Colonic mucosa (tissue), 4 donors: ENCODE measurements at regions not wholly inside any gene's neighbourhood (a gene's known extent, or its start where the extent isn't known, plus 50 kb on each side); places are given as distances from the start of the nearest gene placed in this dataset.

Experiments used
- DNase-seq: peaks from one replicate; pipeline ENCODE4 v3.0.0-alpha.2; 2020
- H3K27ac ChIP-seq: fragments of 200-600 bp; one replicate; pipeline ENCODE4 v1.8.0; 2021
- H3K27me3 ChIP-seq: fragments of 200-600 bp; one replicate; pipeline ENCODE4 v1.8.0; 2021
- H3K36me3 ChIP-seq: fragments of 200-600 bp; one replicate; pipeline ENCODE4 v1.8.0; 2021
- H3K4me1 ChIP-seq: fragments of 200-600 bp; one replicate; pipeline ENCODE4 v1.8.0; 2021; ENCODE audit warnings: mild to moderate bottlenecking
- H3K4me3 ChIP-seq: fragments of 200-600 bp; one replicate; pipeline ENCODE4 v1.8.0; 2021
- H3K9ac ChIP-seq, 2 donors: one replicate each; pipeline ENCODE4 v1.7.0; 2013; ENCODE audit warnings: control low read depth in 2 of 2, low read depth in 2 of 2, low read length in 2 of 2
- H3K9me3 ChIP-seq: fragments of 200-600 bp; one replicate; pipeline ENCODE4 v1.8.0; 2021
- intact Hi-C: fragments of 100-400 bp; cut with DNase I; formaldehyde crosslinking; loops from one replicate; pipeline ENCODE4 v1.14.1; 2022
- TF ChIP-seq, protein P1 (sequence below): fragments of 200-600 bp; IDR thresholded peaks from one replicate; pipeline ENCODE4 v1.8.0; 2022; ENCODE audit warnings: antibody characterized with exemption, mild to moderate bottlenecking
- donor health status: healthy.
- donor health status: DM: no; HTN: no; CAD: no.
- donor health status: DM: no; HTN: no; CAD: no.

DNA sequence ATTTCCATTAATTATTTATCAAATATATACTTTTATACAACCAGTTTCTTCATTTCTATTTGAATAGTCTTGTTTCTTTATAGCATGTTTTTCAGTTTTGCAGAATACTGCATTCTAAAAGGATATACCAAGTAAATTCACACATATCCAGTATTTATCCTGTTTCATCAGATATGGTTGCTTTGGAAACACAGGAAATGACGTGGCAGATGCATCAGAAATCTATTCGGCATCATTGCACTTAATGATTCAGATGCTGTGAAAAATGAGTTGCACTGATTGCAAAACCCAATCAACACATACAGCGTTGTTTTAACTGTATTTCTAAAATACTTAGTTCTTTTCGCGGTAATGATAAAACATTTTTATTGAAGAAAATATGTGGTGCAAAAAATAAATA is 594.9 kb downstream of the CDH26 start:
- no peak overlapping the region for H3K9ac ChIP-seq
- no peaks in the 10 kb centered on the region for H3K4me1 ChIP-seq
- no peaks in the 10 kb centered on the region for H3K9me3 ChIP-seq
- no peaks in the 10 kb centered on the region for H3K36me3 ChIP-seq
- no peak overlapping the region for H3K4me3 ChIP-seq
- TF ChIP-seq, protein P1, sequence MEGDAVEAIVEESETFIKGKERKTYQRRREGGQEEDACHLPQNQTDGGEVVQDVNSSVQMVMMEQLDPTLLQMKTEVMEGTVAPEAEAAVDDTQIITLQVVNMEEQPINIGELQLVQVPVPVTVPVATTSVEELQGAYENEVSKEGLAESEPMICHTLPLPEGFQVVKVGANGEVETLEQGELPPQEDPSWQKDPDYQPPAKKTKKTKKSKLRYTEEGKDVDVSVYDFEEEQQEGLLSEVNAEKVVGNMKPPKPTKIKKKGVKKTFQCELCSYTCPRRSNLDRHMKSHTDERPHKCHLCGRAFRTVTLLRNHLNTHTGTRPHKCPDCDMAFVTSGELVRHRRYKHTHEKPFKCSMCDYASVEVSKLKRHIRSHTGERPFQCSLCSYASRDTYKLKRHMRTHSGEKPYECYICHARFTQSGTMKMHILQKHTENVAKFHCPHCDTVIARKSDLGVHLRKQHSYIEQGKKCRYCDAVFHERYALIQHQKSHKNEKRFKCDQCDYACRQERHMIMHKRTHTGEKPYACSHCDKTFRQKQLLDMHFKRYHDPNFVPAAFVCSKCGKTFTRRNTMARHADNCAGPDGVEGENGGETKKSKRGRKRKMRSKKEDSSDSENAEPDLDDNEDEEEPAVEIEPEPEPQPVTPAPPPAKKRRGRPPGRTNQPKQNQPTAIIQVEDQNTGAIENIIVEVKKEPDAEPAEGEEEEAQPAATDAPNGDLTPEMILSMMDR = no peak
- no peaks in the 10 kb centered on the region for H3K27me3 ChIP-seq
- H3K27ac ChIP-seq = no peak overlapping the region
- intact Hi-C loops = no loop called here
- DNase-seq = no peak

DNA sequence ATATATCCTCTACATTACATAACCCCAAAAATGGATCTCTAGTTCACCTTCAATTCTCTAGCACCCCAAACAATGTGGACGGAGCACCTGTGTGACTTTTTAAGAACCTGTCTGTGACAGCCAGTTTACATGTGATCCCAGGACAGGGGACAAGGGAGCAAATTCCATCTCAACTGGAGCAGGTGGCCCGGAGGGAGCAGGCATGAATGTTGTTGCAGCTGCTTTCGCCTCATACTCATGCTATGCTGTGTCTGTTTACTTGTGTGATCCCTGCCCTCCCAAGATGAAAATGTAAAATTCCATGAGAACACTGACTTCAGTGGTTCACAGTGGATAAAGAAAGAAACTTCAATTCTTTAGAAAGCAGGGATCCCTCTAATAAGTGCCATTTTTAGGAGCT is 600.3 kb downstream of the CDH26 start:
- Histone ChIP-seq H3K9me3 (no peaks in the 10 kb centered on the region), H3K4me1 (no peaks in the 10 kb centered on the region), H3K27ac (no peak overlapping the region), H3K36me3 (no peaks in the 10 kb centered on the region), H3K4me3 (no peak overlapping the region), H3K9ac (no peak overlapping the region), H3K27me3 (no peaks in the 10 kb centered on the region)
- intact Hi-C loops = no loop called here
- TF ChIP-seq, protein P1 = no peak
- DNase-seq = no peak

DNA sequence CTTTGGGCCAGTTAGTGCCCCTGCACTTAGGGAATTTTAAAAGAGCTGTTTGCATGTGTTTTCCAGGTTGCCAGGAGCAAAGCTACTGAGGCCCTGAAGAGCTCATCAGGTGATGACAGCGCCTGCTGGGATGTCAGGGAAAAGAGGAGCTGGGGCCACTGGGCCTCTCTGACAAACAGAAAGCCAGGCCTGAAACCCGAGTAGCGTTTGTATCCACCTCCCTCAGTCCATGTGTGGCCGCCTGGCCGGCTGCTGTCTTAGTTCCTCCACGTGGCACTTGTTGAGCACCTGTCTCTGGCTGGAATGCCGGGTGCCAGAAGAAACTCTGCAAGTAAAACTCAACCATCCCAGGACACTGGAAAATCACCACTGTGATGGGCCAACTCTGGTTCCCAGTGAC is 601.2 kb downstream of the CDH26 start:
- Histone ChIP-seq H3K36me3 (no peaks in the 10 kb centered on the region), H3K9ac (no peak overlapping the region), H3K9me3 (no peaks in the 10 kb centered on the region), H3K4me1 (no peaks in the 10 kb centered on the region), H3K4me3 (no peak overlapping the region), H3K27ac (no peak overlapping the region), H3K27me3 (no peaks in the 10 kb centered on the region)
- intact Hi-C loops = no loop called here
- no peak for DNase-seq
- TF ChIP-seq, protein P1 = no peak

DNA sequence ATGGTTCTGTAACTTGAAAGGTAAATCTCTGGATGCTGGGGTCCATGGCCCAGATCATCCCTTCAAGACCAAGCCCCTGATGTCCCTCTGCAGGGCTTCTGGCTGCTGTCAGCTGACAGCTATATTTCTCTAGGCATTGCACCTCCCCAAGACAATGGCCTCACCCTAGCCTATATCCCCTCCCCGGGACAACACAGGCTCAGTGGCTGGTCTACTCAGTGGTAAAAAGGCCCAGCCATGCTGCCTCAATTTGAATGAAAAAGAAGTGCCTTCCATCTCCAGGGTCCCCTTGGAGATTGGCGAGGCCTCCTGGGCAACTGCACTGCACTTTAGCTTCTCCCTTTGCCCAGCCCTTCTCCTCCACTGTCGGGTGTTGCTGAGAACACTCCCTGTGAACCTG is 602.8 kb downstream of the CDH26 start:
- no peaks in the 10 kb centered on the region for H3K9me3 ChIP-seq
- H3K27ac ChIP-seq = no peak overlapping the region
- DNase-seq = no peak
- no peaks in the 10 kb centered on the region for H3K36me3 ChIP-seq
- H3K4me1 ChIP-seq = no peaks in the 10 kb centered on the region
- H3K4me3 ChIP-seq = no peak overlapping the region
- TF ChIP-seq, protein P1 = no peak
- intact Hi-C loops = no loop called here
- no peaks in the 10 kb centered on the region for H3K27me3 ChIP-seq
- no peak overlapping the region for H3K9ac ChIP-seq

DNA sequence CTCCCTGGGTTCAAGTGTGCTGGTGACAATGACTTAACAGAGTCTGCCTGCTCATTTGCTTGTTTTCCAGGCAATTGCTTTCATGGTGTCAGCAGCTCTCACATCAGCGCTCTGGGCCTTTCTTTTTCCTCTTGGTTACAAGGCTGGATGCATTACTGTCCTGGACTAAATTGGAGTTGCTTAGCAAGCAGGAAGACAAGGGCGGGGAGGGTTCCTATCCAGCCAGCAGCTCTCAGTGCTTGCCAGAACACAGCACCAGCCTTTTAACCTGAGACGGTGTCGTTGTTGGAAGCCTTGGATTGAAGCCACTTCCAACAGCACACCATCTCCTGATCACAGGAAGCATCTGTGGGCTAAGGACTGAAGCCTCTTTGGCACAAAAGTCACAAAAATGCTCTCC is 606.9 kb downstream of the CDH26 start:
- H3K36me3 ChIP-seq = no peaks in the 10 kb centered on the region
- no peaks in the 10 kb centered on the region for H3K4me1 ChIP-seq
- no peak for DNase-seq
- H3K27ac ChIP-seq = no peak overlapping the region
- no peak overlapping the region for H3K4me3 ChIP-seq
- H3K9ac ChIP-seq = no peak overlapping the region
- no peaks in the 10 kb centered on the region for H3K27me3 ChIP-seq
- TF ChIP-seq, protein P1 = no peak
- intact Hi-C loops = no loop called here
- H3K9me3 ChIP-seq = no peaks in the 10 kb centered on the region

DNA sequence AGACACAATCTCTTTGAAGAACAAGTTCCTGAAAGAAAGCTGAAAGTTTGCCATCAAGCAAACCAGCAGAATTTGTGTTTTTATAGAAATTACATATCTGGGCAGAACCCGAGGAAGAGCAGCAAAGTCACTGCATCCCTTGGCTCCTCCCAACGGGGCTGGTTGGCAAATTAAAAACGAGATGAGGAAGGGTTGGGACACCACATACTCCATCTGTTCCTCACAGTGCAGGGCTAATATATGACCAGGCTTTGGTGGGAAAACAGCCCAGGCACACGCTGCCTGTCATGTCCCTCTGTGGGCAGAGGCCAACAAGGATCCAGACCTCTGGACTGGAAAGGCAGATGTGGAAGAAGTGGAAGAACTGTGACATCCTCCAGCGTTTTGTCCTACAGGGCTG is 607.3 kb downstream of the CDH26 start:
- Histone ChIP-seq H3K4me1 (no peaks in the 10 kb centered on the region), H3K4me3 (no peak overlapping the region), H3K27ac (no peak overlapping the region), H3K27me3 (no peaks in the 10 kb centered on the region), H3K9ac (no peak overlapping the region), H3K9me3 (no peaks in the 10 kb centered on the region), H3K36me3 (no peaks in the 10 kb centered on the region)
- TF ChIP-seq, protein P1 = no peak
- DNase-seq = no peak
- intact Hi-C loops = no loop called here
